Ishikawa (cell line): ENCODE measurements at regions not wholly inside any gene's neighbourhood (a gene's known extent, or its start where the extent isn't known, plus 50 kb on each side); places are given as distances from the start of the nearest gene placed in this dataset.

Experiments
- NFIC ChIP-seq: IDR thresholded peaks from 2 replicates; pipeline ENCODE4 v1.6.1; 2012
- TCF12 ChIP-seq: IDR thresholded peaks from 2 replicates; pipeline ENCODE4 v1.6.1; 2012; ENCODE audit warnings: low read depth
- TEAD4 ChIP-seq: IDR thresholded peaks from 2 replicates; pipeline ENCODE4 v1.6.1; 2012
- YY1 ChIP-seq: IDR thresholded peaks from 2 replicates; pipeline ENCODE4 v1.6.1; 2012; ENCODE audit warnings: low read depth

- TF ChIP-seq TEAD4, result no peak
- TF ChIP-seq TCF12, result no peak
- no peak for TF ChIP-seq YY1
- no peak for TF ChIP-seq NFIC
Observed at GRCh38 chr12:46609273-46609623, 216.5 kb downstream of the SLC38A4 start.
